Neural crest cell (in vitro differentiated cells): ENCODE measurements at regions not wholly inside any gene's neighbourhood (a gene's known extent, or its start where the extent isn't known, plus 50 kb on each side); places are given as distances from the start of the nearest gene placed in this dataset.

ENCODE experiments used
- DNase-seq: peaks from one replicate; pipeline ENCODE4 v3.0.0; 2021; ENCODE audit warnings: low read depth, mixed read lengths, low spot score
- H3K27ac Mint-ChIP-seq: one replicate; pipeline ENCODE4 v1.8.0; 2021; ENCODE audit warnings: mild to moderate bottlenecking, mixed read lengths; ENCODE audit not compliant: unreplicated experiment
- H3K27me3 Mint-ChIP-seq: 2 replicates; pipeline ENCODE4 v1.8.0; 2021; ENCODE audit warnings: low read depth, mild to moderate bottlenecking, mixed read lengths
- H3K36me3 Mint-ChIP-seq: 2 replicates; pipeline ENCODE4 v1.8.0; 2021; ENCODE audit warnings: low read depth, mild to moderate bottlenecking, mixed read lengths
- H3K4me1 Mint-ChIP-seq: 2 replicates; pipeline ENCODE4 v1.8.0; 2021; ENCODE audit warnings: mixed read lengths
- H3K4me3 Mint-ChIP-seq: one replicate; pipeline ENCODE4 v1.8.0; 2021; ENCODE audit warnings: mild to moderate bottlenecking, mixed read lengths
- H3K9me3 Mint-ChIP-seq: 2 replicates; pipeline ENCODE4 v1.8.0; 2021; ENCODE audit warnings: mixed read lengths
- CTCF ChIP-seq: fragments of 200-600 bp; sonication (generic); conservative IDR thresholded peaks from 2 replicates; pipeline ENCODE4 v1.5.0; 2021; ENCODE audit warnings: antibody characterized with exemption, mild to moderate bottlenecking

GRCh38 chr1:29974316-29974724 is 738.0 kb downstream of the PTPRU start:
- no peak for DNase-seq
- peaks cover 16% of the 10 kb centered on the region for H3K4me1 Mint-ChIP-seq
- peaks cover 7% of the 10 kb centered on the region for H3K9me3 Mint-ChIP-seq
- H3K27ac Mint-ChIP-seq = no peak overlapping the region
- H3K36me3 Mint-ChIP-seq = no peaks in the 10 kb centered on the region
- peaks cover 33% of the 10 kb centered on the region for H3K27me3 Mint-ChIP-seq
- TF ChIP-seq CTCF = no peak
- no peak overlapping the region for H3K4me3 Mint-ChIP-seq

- Mint-ChIP-seq H3K4me1 (peaks cover 16% of the 10 kb centered on the region), H3K27me3 (peaks cover 36% of the 10 kb centered on the region), H3K36me3 (no peaks in the 10 kb centered on the region), H3K4me3 (no peak overlapping the region), H3K27ac (no peak overlapping the region), H3K9me3 (peaks cover 7% of the 10 kb centered on the region)
- DNase-seq = no peak
- TF ChIP-seq CTCF = no peak
Observed at GRCh38 chr1:29973406-29973805, 737.1 kb downstream of the PTPRU start.

GRCh38 chr1:29972421-29973053 is 736.2 kb downstream of the PTPRU start:
- no peak for DNase-seq
- Mint-ChIP-seq H3K27me3 (peaks cover 34% of the 10 kb centered on the region), H3K9me3 (peaks cover 7% of the 10 kb centered on the region), H3K4me1 (peaks cover 16% of the 10 kb centered on the region), H3K27ac (no peak overlapping the region), H3K36me3 (no peaks in the 10 kb centered on the region), H3K4me3 (no peak overlapping the region)
- TF ChIP-seq CTCF = no peak

GRCh38 chr1:29971703-29972102 is 735.4 kb downstream of the PTPRU start:
- H3K27me3 Mint-ChIP-seq = peaks cover 34% of the 10 kb centered on the region
- H3K4me3 Mint-ChIP-seq = no peak overlapping the region
- no peak for TF ChIP-seq CTCF
- H3K4me1 Mint-ChIP-seq = peaks cover 16% of the 10 kb centered on the region
- DNase-seq = no peak
- no peaks in the 10 kb centered on the region for H3K36me3 Mint-ChIP-seq
- peaks cover 3% of the 10 kb centered on the region for H3K9me3 Mint-ChIP-seq
- no peak overlapping the region for H3K27ac Mint-ChIP-seq

- peaks cover 3% of the 10 kb centered on the region for H3K9me3 Mint-ChIP-seq
- H3K36me3 Mint-ChIP-seq = no peaks in the 10 kb centered on the region
- H3K4me1 Mint-ChIP-seq = peaks cover 16% of the 10 kb centered on the region
- no peak overlapping the region for H3K4me3 Mint-ChIP-seq
- H3K27me3 Mint-ChIP-seq = peaks cover 37% of the 10 kb centered on the region
- no peak for DNase-seq
- H3K27ac Mint-ChIP-seq = no peak overlapping the region
- no peak for TF ChIP-seq CTCF
Observed at GRCh38 chr1:29970747-29971325, 734.5 kb downstream of the PTPRU start.
